ENCODE measurements at regions not wholly inside any gene's neighbourhood (a gene's known extent, or its start where the extent isn't known, plus 50 kb on each side); places are given as distances from the start of the nearest gene placed in this dataset.
A peak's percentile ranks its signal among the peaks of the same experiment; 100 is the strongest.
"Not testable (repeated sequence)": the region's sequence is repeated elsewhere in the genome, so short reads cannot be mapped to it uniquely, and the experiment has no call there.

DNA sequence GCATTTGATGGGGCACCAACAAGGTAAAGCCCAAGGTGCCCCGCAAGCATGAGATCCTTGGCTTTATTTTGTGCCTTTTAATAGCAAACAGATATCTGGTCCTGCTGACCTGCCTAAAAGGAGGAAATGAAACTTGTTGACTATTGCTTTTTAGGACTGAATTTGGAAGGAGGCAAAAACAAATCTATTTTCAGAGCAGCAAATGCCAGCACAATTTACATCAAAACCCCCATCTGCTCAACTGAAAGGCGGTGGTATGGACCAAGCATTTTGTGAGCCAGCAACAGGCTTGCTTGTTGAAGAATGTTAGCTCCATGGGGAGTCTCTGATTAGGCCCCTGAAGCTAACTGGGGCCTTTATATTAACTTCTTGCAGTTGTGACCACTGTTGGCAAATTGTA, 192.6 kb upstream of the E2F8 start:
- no peak for DNase-seq

DNA sequence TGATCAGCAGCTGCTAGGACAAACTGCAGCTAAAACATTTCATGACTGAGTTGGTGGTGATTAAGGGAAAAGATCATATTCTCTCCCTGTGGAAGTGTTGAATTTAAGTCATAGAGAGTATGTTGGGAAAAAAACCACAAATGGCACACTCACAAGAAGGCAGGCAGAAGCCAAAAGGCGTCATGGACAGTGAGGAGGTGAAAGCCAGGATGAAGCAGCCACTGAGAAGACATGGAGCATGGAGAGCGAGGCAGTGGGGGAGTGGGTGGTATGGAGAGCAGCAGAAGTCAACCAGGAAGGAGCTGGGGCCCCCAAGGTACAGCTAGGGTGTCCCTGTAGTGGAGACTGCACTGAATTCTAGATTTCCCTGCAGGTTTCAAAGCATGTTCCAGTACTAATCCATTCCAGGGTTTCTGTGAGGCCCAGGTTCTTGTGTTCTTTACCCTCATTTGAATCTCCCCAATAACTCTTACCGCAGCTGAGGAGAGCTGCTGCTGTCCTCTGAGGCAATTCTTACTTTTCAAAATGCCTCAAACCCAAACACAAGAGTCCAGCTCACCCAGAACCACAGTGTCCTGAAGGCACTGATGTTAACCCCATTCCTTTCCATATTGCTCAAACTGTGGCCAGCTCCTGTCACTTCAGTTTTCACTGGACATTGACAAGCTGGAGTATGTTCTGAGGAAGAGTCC, 191.8 kb upstream of the E2F8 start:
- DNase-seq, result peak; percentile 49

DNA sequence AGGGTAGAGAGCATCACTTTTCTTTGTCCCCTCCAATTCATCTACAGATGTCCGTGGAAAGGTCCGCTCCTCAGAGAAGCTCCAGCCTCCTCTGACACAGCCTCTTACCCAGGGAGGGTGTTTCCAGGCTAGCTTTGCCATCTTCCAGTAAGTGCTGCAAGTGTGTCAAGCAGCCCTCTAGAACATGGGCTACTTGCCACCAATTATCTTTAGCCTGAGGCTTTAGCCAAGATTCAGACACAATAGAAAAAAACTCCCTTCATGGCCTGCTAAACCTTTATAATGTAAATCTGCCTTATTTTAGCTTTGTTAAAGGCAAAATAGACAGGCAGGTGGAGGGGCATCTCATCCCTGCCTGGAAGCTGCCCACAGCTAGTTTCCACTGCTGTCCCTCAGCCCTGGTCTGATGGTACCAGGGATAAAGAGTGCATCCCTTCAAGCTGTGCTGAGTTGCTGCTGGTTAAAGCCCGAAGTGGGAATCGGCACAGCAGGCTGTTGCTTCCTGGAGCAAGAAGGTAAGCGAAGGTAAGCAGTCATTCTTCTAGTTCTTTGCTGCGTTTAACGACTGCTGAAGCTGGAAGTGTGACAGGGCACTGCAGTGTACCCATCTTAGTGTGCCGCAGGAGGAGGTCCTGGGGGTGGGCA, 190.1 kb upstream of the E2F8 start:
- no peak for DNase-seq

DNA sequence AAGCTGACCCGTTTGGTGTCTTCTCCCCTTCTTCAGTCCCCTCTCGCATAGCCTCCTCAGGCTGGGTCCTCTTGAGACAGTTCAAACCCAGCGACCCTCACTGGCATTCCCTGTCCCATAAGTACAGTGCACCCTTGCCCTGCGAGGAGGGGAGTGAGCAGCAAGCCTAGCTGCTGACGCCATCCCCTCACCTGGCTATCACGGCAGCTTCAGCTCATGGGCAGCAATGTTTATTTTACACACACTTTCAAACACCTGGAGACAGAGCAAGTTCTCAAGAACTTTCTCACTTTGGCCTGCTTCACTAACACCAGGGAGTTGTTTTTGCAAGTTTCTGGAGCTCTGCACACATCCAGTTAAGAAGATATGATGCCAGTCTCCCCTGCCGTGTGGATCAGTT, 189.6 kb upstream of the E2F8 start:
- DNase-seq, result no peak

DNA sequence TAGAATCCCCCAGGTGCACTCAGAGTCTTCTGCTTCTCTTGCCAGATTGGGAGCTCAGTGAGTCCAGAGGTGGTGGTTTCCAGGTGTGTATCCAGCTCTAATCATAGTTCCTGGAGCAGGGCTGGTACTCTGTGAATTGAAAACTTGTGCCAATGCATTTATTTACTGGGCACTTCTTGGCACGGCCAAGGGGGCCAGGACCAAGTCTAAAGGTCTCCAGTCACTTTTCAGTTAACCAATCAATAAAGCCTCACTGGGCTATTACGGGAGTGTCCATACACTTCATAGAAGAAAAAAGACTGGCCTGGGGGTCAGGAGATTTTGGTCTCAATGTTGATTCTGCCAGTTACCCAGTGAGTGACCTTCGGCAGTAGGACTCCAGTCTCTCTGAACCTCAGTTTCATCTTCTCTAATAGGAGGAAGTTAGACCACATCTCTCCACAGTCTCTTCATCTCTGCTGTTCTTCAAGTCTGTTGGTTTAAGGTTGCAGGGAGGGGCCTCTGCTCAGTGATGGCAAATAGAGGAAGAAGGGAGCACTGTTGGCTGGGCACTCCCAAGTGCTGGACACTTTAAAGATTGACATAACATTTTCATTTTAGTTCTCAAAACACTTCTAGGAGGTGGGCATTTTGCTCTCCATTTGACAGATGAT, 188.5 kb upstream of the E2F8 start:
- DNase-seq, result no peak

DNA sequence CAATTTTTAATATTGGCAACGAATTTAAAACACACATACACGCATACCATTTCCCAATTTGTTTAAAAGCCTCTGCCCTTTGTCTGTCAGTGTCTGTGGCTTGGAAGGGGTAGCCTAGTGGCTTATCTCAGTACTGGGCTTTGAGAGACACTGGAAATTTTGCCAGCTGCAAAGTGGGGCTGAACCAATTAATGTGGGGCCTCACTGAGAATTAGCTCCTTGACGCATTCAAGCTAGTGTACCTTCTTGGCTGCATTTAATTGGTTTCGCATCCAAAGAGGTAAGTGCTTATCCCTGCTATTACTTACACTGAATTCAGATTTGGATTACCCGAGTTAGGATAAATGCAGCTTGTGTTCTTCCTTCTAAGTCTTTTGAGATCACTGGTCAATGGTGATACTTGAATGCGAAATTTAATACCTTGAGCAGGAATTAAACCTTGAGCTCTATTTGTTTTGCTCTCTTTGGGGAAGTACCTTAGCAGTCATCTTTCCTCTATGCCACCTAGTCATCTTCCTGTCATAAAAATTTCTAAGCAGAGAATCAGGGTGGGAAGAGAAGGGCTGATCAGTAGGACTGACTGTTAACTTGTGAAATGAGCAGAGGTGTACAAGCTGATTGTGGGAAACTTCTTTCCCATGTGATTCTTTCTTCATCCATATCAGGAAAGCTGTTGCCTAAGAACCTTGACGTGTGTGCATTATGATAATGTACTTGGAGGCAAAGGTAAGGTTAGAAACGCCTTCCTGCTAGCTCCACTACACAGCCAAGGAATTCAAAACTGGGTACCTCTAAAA, 187.7 kb upstream of the E2F8 start:
- DNase-seq, result no peak

DNA sequence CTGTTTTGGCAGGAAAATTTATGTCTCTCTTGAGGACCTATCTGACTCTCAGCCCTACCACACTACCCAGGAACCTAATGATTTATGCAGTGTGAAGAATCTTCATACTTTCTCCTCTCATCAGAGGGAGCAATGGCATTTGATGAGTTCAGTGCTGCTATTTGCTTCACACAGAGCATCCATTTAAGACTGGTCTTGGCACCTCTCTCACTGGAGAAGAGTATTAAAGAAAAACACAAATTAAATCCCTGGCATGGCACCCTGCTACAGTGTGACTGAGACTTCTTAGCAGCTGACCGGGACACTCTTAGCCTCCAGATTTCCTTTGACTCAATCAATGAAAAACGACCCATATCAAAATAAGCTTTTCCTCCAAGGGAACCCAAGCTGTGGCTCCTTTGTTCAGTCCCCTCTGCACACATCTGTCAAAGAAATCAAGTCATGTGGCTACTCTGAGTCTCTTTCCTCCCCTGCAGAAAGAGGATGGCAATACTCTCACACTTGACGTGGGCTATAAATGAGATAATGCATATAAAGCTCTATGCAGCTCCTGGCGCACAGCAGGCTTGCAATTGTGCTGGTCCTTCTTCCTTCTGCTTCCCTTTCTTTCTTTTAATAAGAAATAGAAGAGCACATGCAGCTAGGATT, 186.1 kb upstream of the E2F8 start:
- DNase-seq, result no peak

DNA sequence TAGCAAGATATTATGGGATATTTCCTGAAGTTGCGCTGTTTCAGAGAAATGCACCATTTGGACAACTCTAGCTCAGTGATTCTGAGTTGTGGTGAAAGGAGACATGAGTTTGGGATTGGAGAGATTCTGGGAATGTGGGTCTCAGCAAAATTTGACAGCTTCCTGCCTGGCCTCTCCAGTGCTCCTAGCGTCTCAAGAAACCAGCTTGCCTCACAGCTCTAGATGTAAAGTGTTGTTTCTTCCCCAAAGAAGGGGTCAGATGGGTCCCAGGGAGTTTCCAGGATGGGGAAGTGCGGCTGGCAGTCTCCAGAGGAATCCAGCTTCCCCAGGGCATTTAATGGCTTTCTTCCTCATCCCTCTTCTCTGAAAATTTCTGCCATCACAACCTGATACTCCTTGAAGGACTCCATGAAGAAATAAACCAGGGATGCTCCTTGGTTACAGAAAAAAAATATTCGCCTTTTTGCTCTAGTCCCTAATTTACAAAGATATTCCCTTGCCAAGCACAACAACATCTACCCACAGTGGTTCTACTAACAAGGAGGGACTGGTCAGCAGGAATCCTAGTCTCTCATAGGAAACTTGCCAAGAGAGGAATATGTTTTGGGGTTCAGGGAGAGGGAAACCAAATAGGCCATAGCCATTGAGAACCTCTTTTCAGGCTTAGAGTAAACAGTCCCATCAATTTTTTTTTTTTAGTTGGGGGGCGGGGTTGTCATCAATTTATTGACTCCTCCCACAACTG, 185.4 kb upstream of the E2F8 start:
- DNase-seq, result no peak

DNA sequence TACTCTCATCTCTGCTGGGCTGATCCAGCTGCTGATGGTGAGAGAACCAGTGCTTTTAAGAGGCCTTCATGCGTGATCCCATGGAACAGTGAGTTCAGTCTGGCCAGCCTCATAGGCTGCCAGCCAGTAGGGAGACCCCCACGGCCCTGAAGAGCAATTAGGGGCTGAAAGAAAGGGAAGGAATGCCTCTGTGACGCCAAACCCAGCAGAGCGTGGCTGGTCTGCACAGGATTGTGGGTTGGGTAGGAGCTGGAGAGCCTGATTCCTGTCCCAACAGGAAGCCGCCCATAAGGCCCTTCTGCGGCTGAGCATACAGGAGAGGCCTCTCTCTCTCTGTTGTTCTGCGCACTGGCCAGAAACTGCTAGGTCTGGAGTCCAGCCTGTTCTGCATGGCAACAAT, 181.5 kb upstream of the E2F8 start:
- DNase-seq, result no peak

DNA sequence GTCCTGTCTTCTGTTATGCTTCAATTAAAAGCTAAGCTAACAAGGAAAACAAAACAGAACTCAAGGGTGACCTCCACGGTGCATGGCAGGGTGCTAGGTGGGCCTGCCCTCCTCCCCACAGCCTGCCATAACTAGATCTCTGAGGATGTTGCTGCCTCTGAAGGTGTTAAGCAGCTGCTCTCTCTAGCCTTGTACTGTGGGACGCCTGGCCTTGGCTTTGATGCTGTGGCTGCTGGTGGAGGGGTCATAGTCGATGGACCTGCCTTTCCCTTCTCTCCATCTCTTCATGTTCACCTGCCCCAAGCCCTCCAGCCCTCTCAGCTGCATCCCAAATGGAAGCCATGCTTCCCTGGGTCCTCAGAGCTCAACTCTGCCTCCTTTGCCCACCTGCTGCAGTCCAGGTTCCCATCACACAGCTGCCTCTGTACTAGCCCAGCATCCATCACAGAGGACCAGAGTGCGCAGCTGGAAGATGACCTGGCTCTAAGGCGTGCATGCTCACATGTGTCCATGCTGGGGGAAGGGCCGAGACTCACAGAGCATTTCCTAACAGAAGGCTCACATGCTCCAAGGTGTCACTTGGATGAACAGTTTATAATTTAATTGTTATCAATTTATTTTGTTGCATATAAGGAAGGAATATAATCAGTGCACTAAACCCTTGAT, 180.3 kb upstream of the E2F8 start:
- no peak for DNase-seq

DNA sequence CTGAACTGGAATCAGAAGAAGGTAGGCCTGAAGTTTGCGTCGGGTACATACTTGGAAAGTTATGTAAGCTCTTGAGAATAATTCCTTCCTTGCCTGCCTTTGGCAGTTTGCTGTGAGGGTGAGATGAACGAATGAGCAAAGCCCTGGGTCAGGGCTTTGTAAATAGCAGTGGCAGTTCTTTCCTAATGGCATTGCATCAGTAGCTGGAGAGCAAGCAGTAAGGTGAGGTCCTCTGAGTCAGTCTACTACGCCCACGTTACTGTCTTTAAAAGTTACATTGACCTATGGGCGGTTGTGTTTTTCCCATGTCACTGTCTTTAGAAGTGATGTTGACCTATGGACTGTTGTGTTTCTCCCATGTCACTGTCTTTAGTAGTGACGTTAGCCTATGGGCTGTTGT, 179.1 kb upstream of the E2F8 start:
- no peak for DNase-seq

DNA sequence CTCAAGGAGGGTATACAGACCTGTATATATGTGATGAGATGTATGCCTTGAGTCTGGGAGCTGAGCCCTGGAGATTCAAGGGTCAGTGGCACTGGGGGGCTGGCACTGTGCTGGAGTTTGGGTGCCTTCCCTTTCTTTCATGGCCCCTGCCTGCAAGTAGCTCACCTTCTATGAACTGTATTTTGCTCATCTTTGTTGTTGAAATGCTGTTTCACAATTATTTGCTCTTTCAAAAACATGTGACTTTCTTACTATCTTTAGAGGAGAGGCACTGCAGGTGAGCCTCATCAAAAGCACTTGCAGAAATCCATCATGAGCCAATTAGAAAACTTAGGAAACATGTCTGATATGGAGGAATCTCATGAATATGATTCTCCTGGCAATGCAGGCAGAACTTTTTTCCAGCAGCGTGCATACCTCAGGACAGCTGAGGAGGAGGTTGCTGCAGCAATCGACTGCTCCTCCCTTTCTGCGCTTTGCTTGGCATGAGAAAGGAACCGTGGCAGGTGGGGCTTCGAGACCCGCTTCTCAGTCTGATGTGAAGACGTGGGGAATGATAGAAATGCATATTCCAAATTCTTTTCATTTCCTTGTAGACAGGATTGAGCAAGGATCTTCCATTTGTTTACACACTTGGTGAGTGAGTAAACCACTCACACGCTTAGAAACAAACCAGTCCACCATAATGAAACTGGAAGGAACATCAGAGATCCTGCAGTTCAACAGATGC, 178.4 kb upstream of the E2F8 start:
- DNase-seq, result no peak

DNA sequence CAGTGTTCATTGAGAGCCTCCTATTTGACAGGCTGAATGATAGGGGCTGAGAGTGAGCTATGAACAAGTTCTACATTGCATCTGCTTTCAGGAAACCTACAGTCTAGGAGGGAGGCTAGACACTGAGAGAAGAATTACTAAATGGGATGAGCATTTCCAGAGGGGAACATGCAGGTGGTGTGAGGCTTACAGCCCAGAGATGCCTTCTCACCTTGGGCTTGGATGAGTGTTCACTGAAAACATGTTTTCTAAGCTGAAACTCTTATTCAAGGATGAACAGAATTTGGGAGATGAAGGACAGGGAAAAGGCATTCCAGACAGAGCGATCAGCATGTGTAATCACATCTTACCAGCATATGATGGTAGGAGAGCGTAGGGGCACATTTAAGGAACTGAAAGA, 177.5 kb upstream of the E2F8 start:
- DNase-seq, result no peak

DNA sequence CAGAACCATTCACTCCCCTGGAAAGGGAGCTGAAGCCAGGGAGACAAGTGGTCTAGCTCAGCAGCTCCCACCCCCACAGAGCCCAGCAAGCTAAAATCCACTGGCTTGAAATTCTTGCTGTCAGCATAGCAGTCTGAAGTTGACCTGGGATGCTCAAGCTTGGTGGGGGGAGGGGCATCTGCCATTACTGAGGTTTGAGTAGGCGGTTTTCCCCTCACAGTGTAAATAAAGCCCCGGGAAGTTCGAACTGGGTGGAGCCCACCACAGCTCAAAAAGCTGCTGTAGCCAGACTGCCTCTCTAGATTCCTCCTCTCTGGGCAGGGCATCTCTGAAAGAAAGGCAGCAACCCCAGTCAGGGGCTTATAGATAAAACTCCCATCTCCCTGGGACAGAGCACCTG, 171.3 kb upstream of the E2F8 start:
- not testable (repeated sequence) for DNase-seq

DNA sequence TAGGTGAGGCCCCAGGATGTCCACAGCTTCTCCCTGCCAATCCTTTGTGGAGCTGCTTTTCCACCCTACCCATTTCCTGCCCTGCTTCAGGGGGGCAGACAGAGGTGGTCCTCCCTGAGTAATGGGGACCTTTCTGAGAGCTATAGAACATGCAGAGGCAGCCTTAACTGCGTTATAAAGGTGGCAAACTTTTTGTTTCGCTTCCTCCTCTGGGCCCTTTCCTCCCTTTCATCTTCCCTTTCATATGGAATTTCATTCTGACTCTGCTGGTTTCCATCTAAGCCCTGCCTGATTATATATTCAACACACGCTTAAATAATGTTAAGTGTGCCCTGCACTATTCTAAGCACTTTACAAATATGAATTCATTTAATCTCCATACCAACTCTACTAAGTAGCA, 169.3 kb upstream of the E2F8 start:
- no peak for DNase-seq

DNA sequence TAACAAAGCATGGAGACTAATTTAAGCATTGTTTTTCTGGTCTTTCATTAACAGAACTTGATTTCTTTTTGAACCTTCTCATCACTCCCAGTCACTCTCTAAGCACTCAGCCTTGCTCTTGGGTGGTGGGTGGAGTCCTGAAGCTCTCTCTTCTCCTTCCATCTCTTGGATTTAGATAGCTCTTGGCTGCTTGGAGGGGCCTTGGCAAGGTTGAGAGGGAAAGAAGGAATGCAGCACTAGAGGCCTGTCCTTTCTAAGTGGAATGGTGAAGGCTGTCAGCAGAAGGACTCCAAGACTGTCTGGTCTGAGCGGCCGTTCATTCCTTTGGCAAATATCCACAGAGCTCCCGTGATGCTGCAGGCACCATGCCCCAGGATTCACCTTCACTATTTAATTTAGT, 168.6 kb upstream of the E2F8 start:
- no peak for DNase-seq

DNA sequence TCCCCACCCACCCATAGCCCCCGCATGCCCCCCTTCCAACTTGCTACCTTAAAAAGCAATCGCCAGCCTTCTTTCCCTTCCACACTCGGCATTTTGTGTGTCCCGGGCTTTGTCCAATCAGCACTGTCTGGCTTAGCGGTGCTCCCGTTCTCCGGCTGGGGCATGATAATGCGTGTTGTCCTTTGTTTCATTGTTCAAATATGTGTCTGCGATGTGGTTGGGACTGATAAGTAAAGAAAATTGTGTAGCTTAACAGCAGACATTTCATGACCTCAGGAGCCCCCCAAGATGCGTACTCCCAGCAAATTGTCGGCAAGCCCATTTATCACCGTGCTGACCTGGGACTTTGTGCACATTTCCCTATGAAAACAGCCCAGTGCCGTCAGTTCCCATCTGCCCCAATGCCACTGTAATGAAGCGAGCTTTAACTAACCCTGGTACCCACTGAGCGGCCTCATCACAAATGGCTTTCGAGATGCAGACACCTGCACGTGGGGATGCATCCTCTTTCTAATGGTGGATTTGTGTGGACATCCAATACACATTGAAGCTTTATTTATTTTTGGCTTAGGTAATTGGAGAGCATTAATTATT, 167.0 kb upstream of the E2F8 start:
- no peak for DNase-seq

DNA sequence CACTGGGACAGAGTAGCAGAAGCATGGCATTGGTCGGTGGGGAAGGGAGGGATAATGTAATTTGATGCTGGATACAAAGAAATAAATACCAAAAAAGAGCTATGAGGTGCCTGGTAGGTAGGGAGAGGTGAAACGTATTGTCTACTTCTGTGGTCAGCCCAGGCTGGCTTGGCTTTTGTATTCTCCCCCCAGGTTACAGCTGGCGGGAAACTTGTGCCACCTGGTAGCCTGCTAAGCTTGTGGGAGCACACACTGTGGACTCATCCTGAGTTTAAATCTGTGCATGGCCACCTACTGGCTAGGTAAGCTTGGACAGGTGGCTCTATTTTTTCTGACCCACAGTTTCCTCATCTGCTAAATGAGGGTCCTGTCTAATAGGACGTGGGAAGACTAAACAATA, 165.2 kb upstream of the E2F8 start:
- no peak for DNase-seq

DNA sequence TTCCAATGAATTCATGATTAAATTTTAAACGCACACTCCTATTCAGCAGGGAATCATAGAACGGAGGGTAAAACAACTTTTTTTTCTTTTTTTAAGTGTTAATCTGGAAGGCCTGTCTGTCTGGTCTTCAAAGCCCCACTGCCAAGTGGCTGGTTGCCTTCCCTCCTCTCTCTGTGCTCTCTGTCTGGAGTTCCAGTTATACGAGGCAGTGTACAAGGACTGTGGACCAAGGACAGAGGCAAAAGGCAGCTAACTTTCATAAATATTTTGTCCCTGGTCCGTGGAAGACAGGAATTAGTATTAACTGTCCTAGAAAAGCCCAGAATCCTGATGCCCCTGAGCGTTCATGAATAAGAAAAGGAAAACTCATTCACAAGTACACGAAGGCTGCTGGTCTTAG, 164.0 kb upstream of the E2F8 start:
- DNase-seq, result no peak
